ENCODE measurements at regions not wholly inside any gene's neighbourhood (a gene's known extent, or its start where the extent isn't known, plus 50 kb on each side); places are given as distances from the start of the nearest gene placed in this dataset.
"Not testable (repeated sequence)": the region's sequence is repeated elsewhere in the genome, so short reads cannot be mapped to it uniquely, and the experiment has no call there.

- not testable (repeated sequence) for TF ChIP-seq EZH2 (IDR thresholded peaks at IDR 0.05; ENCODE audit: borderline replicate concordance, insufficient read depth, low read depth, low read length, poor library complexity, severe bottlenecking); CTCF (IDR thresholded peaks at IDR 0.05)
Observed at GRCh38 chr12:54116055-54116454, 62.4 kb downstream of the HOXC4 start.

Measured in B cell (primary cell).